ENCODE measurements at regions not wholly inside any gene's neighbourhood (a gene's known extent, or its start where the extent isn't known, plus 50 kb on each side); places are given as distances from the start of the nearest gene placed in this dataset.

- TF ChIP-seq CTCF (IDR thresholded peaks at IDR 0.05) (no peak), POLR2A (IDR thresholded peaks at IDR 0.05) (no peak)
These were observed 243.5 kb upstream of the KBTBD8 start for GRCh38 chr3:66754613-66755012.

Measured in heart left ventricle (tissue), 13 donors.